Sigmoid colon (tissue), 4 donors: ENCODE measurements at regions not wholly inside any gene's neighbourhood (a gene's known extent, or its start where the extent isn't known, plus 50 kb on each side); places are given as distances from the start of the nearest gene placed in this dataset.

ENCODE experiments used
- EP300 ChIP-seq, 4 donors: sonication (generic); formaldehyde crosslinking; IDR thresholded peaks; one replicate each; pipeline ENCODE4 v1.6.1; 2017; ENCODE audit warnings: antibody characterized with exemption in 4 of 4
- POLR2A ChIP-seq, 2 donors: fragments of 450-650 bp; IDR thresholded peaks; one replicate each; pipeline ENCODE4 v1.6.1; 2016; ENCODE audit warnings: antibody characterized with exemption in 2 of 2, mild to moderate bottlenecking in 2 of 2, moderate library complexity in 2 of 2
- POLR2AphosphoS5 ChIP-seq, 4 donors: sonication (generic); formaldehyde crosslinking; IDR thresholded peaks; one replicate each; pipeline ENCODE4 v1.6.1; 2017; ENCODE audit warnings: antibody characterized with exemption in 4 of 4
- TF ChIP-seq, protein P1 (sequence below), 4 experiments: fragments of 450-650 bp in 3 of 4; fragments of 200-600 bp in 1 of 4; IDR thresholded peaks; one replicate each; pipeline ENCODE4 v1.5.1; 2016 to 2019; ENCODE audit warnings: antibody characterized with exemption in 4 of 4, mild to moderate bottlenecking in 3 of 4, moderate library complexity in 2 of 4

DNA sequence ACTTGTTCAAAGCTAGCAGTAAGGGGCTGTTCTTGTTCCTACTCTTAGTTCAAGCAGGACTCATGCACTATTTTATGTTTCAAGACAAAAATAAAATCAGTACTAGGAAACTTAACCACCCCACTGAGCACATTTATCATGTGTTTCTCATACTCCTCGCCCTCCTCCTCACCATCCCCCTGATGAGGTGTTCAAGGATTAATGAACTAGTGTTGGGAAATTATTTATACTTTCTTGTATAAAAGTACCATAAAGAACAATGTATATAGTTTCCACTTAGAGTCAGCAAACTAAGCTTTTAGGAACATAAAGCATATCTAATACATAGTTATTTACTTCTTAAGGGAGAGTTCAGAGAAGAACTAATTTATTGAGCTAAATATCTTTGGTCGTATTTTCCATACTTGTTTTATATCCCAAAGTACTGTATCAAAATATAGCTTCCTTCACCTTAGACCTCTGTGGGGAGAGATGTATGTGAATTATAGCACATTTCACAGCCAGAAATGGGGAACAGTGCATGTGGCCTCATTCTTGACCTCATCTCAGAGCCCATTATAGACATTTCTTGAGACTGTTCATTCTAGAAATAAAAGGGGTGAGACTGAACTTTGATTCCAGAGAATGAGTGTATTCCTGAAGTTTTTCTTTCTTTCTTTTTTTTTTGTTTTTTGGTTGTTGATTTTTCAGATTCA, 326.5 kb upstream of the MAP3K7 start:
- TF ChIP-seq, protein P1, sequence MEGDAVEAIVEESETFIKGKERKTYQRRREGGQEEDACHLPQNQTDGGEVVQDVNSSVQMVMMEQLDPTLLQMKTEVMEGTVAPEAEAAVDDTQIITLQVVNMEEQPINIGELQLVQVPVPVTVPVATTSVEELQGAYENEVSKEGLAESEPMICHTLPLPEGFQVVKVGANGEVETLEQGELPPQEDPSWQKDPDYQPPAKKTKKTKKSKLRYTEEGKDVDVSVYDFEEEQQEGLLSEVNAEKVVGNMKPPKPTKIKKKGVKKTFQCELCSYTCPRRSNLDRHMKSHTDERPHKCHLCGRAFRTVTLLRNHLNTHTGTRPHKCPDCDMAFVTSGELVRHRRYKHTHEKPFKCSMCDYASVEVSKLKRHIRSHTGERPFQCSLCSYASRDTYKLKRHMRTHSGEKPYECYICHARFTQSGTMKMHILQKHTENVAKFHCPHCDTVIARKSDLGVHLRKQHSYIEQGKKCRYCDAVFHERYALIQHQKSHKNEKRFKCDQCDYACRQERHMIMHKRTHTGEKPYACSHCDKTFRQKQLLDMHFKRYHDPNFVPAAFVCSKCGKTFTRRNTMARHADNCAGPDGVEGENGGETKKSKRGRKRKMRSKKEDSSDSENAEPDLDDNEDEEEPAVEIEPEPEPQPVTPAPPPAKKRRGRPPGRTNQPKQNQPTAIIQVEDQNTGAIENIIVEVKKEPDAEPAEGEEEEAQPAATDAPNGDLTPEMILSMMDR (IDR thresholded peaks at IDR 0.05) = no peak
- TF ChIP-seq POLR2A (IDR thresholded peaks at IDR 0.05) (no peak), POLR2AphosphoS5 (IDR thresholded peaks at IDR 0.05) (no peak), EP300 (IDR thresholded peaks at IDR 0.05) (no peak)
